Mesenchymal stem cell (in vitro differentiated cells and primary cell): ENCODE measurements at regions not wholly inside any gene's neighbourhood (a gene's known extent, or its start where the extent isn't known, plus 50 kb on each side); places are given as distances from the start of the nearest gene placed in this dataset.

ENCODE experiments used
- DNase-seq: peaks from one replicate; pipeline ENCODE4 v3.0.0-alpha.2; 2013
- H2AFZ ChIP-seq: one replicate; pipeline ENCODE4 v1.6.1; 2013; ENCODE audit warnings: low read depth, mild to moderate bottlenecking, control low read depth, inconsistent platforms, low read length, moderate library complexity
- H2AK5ac ChIP-seq: 2 replicates; pipeline ENCODE4 v1.6.1; 2013; ENCODE audit warnings: low read length, moderate library complexity, mild to moderate bottlenecking, inconsistent platforms; ENCODE audit not compliant: severe bottlenecking
- H2BK120ac ChIP-seq: one replicate; pipeline ENCODE4 v1.6.1; 2013; ENCODE audit warnings: low read depth, mild to moderate bottlenecking, inconsistent platforms, low read length, moderate library complexity
- H2BK12ac ChIP-seq, 2 experiments: one replicate each; pipeline ENCODE4 v1.6.1; 2013; ENCODE audit warnings: inconsistent platforms in 2 of 2, low read length in 2 of 2, mild to moderate bottlenecking in 2 of 2, moderate library complexity in 2 of 2, control low read depth in 1 of 2
- H2BK15ac ChIP-seq: one replicate; pipeline ENCODE4 v1.6.1; 2013; ENCODE audit warnings: mild to moderate bottlenecking, low read depth, inconsistent platforms; ENCODE audit not compliant: poor library complexity, severe bottlenecking
- H2BK5ac ChIP-seq: 2 replicates; pipeline ENCODE4 v1.6.1; 2013; ENCODE audit warnings: low read depth, mild to moderate bottlenecking, low read length, control low read depth, inconsistent platforms; ENCODE audit not compliant: poor library complexity, severe bottlenecking
- H3K14ac ChIP-seq, 2 experiments: one replicate each; pipeline ENCODE4 v1.6.1; 2013; ENCODE audit warnings: inconsistent platforms in 2 of 2, low read length in 2 of 2, control low read depth in 1 of 2, mild to moderate bottlenecking in 1 of 2, moderate library complexity in 1 of 2
- H3K18ac ChIP-seq, 2 experiments: one replicate each; pipeline ENCODE4 v1.6.1; 2013; ENCODE audit warnings: inconsistent platforms in 2 of 2, low read length in 2 of 2, control low read depth in 1 of 2, low read depth in 1 of 2, mild to moderate bottlenecking in 1 of 2
- H3K23ac ChIP-seq, 2 experiments: one replicate each; pipeline ENCODE4 v1.6.1; 2013; ENCODE audit warnings: inconsistent platforms in 2 of 2, low read length in 2 of 2, mild to moderate bottlenecking in 2 of 2, moderate library complexity in 2 of 2, control low read depth in 1 of 2
- H3K27ac ChIP-seq: 2 replicates; pipeline ENCODE4 v1.5.1; 2013; ENCODE audit warnings: mild to moderate bottlenecking, moderate library complexity, low read length, control low read depth, inconsistent platforms; ENCODE audit not compliant: poor library complexity, severe bottlenecking
- H3K27me3 ChIP-seq, 2 experiments: 2 replicates each; pipeline versions ENCODE4 v1.6.1 to v1.7.0; 2013; ENCODE audit warnings: low read length in 2 of 2, mild to moderate bottlenecking in 2 of 2, moderate library complexity in 2 of 2, control low read depth in 1 of 2, inconsistent platforms in 1 of 2; ENCODE audit not compliant: control insufficient read depth in 1 of 2, insufficient read depth in 1 of 2
- H3K36me3 ChIP-seq, 2 experiments: 2 replicates each; pipeline versions ENCODE4 v1.6.1 to v1.7.0; 2013; ENCODE audit warnings: low read length in 2 of 2, control low read depth in 1 of 2, inconsistent platforms in 1 of 2, low read depth in 1 of 2, mild to moderate bottlenecking in 1 of 2; ENCODE audit not compliant: insufficient read depth in 2 of 2, control insufficient read depth in 1 of 2
- H3K4ac ChIP-seq, 2 experiments: one replicate each; pipeline ENCODE4 v1.6.1; 2013; ENCODE audit warnings: inconsistent platforms in 2 of 2, low read length in 2 of 2, mild to moderate bottlenecking in 2 of 2, moderate library complexity in 2 of 2, control low read depth in 1 of 2, low read depth in 1 of 2
- H3K4me1 ChIP-seq: 2 replicates; pipeline ENCODE4 v1.6.1; 2013; ENCODE audit warnings: low read depth, low read length, control low read depth; ENCODE audit not compliant: control insufficient read depth, insufficient read depth
- H3K4me2 ChIP-seq: 2 replicates; pipeline ENCODE4 v1.6.1; 2013; ENCODE audit warnings: low read length, mild to moderate bottlenecking, inconsistent platforms; ENCODE audit not compliant: poor library complexity, severe bottlenecking
- H3K4me3 ChIP-seq, 2 experiments: 2 replicates each; pipeline versions ENCODE4 v1.5.1 to v1.7.0; 2013; ENCODE audit warnings: low read length in 2 of 2, mild to moderate bottlenecking in 2 of 2, control low read depth in 1 of 2, low read depth in 1 of 2; ENCODE audit not compliant: insufficient read depth in 1 of 2
- H3K79me1 ChIP-seq: replicated peaks from 2 replicates; pipeline ENCODE4 v1.6.1; 2013; ENCODE audit warnings: mild to moderate bottlenecking, control low read depth, low read length, inconsistent platforms; ENCODE audit not compliant: poor library complexity, severe bottlenecking
- H3K9ac ChIP-seq: 2 replicates; pipeline ENCODE4 v1.7.0; 2013; ENCODE audit warnings: mild to moderate bottlenecking, low read length, moderate library complexity
- H3K9me3 ChIP-seq: 2 replicates; pipeline ENCODE4 v1.7.0; 2013; ENCODE audit warnings: mild to moderate bottlenecking, low read length; ENCODE audit not compliant: control insufficient read depth
- H4K8ac ChIP-seq: one replicate; pipeline ENCODE4 v1.6.1; 2013; ENCODE audit warnings: inconsistent platforms, mild to moderate bottlenecking, low read length, moderate library complexity
- H4K91ac ChIP-seq: one replicate; pipeline ENCODE4 v1.6.1; 2013; ENCODE audit warnings: mild to moderate bottlenecking, low read length, inconsistent platforms
- WGBS: methylation state at CpG from one replicate; pipeline ENCODE4 v1.1.7; 2013; ENCODE audit warnings: mixed read lengths; 5-methylcytosine and 5-hydroxymethylcytosine counted together

DNA sequence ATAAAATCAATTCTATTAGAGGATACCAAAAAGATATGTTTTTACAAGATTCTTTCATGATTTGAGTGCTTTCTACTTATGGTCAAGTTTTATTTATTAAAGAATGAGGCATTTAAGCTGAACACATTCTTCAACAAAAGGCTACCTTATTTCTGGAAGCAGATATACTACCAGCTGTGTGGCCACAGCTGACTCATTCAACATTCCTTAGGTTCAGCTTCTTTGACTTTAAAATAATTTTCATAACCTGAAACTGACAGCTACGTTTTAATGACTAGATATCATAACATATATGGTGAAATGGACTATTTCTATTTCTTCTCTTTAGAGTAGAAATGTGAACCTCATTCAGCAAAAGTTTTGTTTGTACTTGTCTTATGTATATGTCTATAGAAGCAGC is 414.2 kb upstream of the SEMA3C start:
- no peak overlapping the region for H3K9ac ChIP-seq
- H3K27ac ChIP-seq = no peak overlapping the region
- no peaks in the 10 kb centered on the region for H3K36me3 ChIP-seq
- no peak overlapping the region for H2BK12ac ChIP-seq
- H3K79me1 ChIP-seq = no peaks in the 10 kb centered on the region
- H2BK5ac ChIP-seq = no peak overlapping the region
- no peak overlapping the region for H2BK120ac ChIP-seq
- no CpG with 5 or more reads among the region's 1 CpG for WGBS
- H3K18ac ChIP-seq = no peak overlapping the region
- H4K8ac ChIP-seq = no peak overlapping the region
- H2AK5ac ChIP-seq = no peak overlapping the region
- H3K27me3 ChIP-seq = no peaks in the 10 kb centered on the region
- H2BK15ac ChIP-seq = no peak overlapping the region
- H2AFZ ChIP-seq = no peak overlapping the region
- H3K4me3 ChIP-seq = no peak overlapping the region
- peak; percentile 18 for DNase-seq
- H3K4me1 ChIP-seq = peaks cover 2% of the 10 kb centered on the region
- H3K4me2 ChIP-seq = no peak overlapping the region
- H3K4ac ChIP-seq = no peak overlapping the region
- H3K14ac ChIP-seq = no peak overlapping the region
- no peaks in the 10 kb centered on the region for H3K9me3 ChIP-seq
- no peak overlapping the region for H4K91ac ChIP-seq
- no peak overlapping the region for H3K23ac ChIP-seq

- Histone ChIP-seq H2BK5ac (no peak overlapping the region), H3K9me3 (no peaks in the 10 kb centered on the region), H2AK5ac (no peak overlapping the region), H3K4me1 (peaks cover 2% of the 10 kb centered on the region), H3K14ac (no peak overlapping the region), H3K27me3 (no peaks in the 10 kb centered on the region), H2BK12ac (no peak overlapping the region), H3K27ac (peak overlapping the region; percentile 18), H3K18ac (no peak overlapping the region), H3K9ac (peak overlapping the region; percentile 20), H3K79me1 (no peaks in the 10 kb centered on the region), H3K23ac (no peak overlapping the region), H2BK120ac (no peak overlapping the region), H3K4me2 (no peak overlapping the region), H3K4ac (no peak overlapping the region), H3K36me3 (no peaks in the 10 kb centered on the region), H2AFZ (no peak overlapping the region), H4K8ac (no peak overlapping the region), H3K4me3 (no peak overlapping the region), H2BK15ac (no peak overlapping the region), H4K91ac (no peak overlapping the region)
- DNase-seq = no peak
- 80% methylated on average over 1 of the region's 1 CpG for WGBS
Observed at GRCh38 chr7:81331061-81332018, 412.5 kb upstream of the SEMA3C start.

DNA sequence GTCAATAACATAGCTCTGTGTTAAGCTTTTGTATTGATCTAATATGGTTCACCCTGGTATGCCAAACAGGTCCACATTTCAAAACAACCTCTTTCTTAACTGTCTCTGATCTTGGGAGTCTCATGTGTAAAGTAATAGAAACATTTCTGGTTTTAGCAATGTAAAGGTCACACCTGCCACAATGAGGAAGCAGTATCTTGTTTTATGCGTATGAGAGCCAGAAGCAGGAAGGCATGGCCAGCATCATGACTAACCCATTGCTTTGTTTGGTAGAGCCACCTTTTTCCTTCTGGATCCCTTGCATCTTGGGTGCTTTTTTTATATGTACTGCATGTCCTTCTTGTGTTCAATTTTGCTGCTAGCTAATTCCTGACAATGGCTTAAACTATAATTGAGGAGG is 411.3 kb upstream of the SEMA3C start:
- Histone ChIP-seq H3K79me1 (no peaks in the 10 kb centered on the region), H2AFZ (no peak overlapping the region), H3K23ac (no peak overlapping the region), H3K9ac (no peak overlapping the region), H3K4me1 (peaks cover 2% of the 10 kb centered on the region), H3K14ac (no peak overlapping the region), H2AK5ac (no peak overlapping the region), H3K18ac (no peak overlapping the region), H3K4me3 (no peak overlapping the region), H3K4me2 (no peak overlapping the region), H4K91ac (no peak overlapping the region), H2BK120ac (no peak overlapping the region), H3K36me3 (no peaks in the 10 kb centered on the region), H4K8ac (no peak overlapping the region), H2BK12ac (no peak overlapping the region), H3K27ac (no peak overlapping the region), H2BK15ac (no peak overlapping the region), H3K4ac (peak overlapping the region in 1 of 2 experiments; percentile 9), H3K27me3 (no peaks in the 10 kb centered on the region), H3K9me3 (no peaks in the 10 kb centered on the region), H2BK5ac (no peak overlapping the region)
- 100% methylated on average over 1 of the region's 1 CpG for WGBS
- DNase-seq = no peak

GRCh38 chr7:81327468-81328266 is 408.8 kb upstream of the SEMA3C start:
- Histone ChIP-seq H4K91ac (no peak overlapping the region), H2AFZ (no peak overlapping the region), H4K8ac (no peak overlapping the region), H2BK120ac (no peak overlapping the region), H3K4me3 (no peak overlapping the region), H2BK12ac (no peak overlapping the region), H3K36me3 (no peaks in the 10 kb centered on the region), H2AK5ac (no peak overlapping the region), H2BK5ac (no peak overlapping the region), H3K9ac (no peak overlapping the region), H3K4me1 (no peaks in the 10 kb centered on the region), H3K4ac (no peak overlapping the region), H3K79me1 (no peaks in the 10 kb centered on the region), H3K18ac (no peak overlapping the region), H3K27ac (no peak overlapping the region), H3K14ac (no peak overlapping the region), H3K4me2 (no peak overlapping the region), H3K23ac (no peak overlapping the region), H3K9me3 (no peaks in the 10 kb centered on the region), H3K27me3 (no peaks in the 10 kb centered on the region), H2BK15ac (no peak overlapping the region)
- no peak for DNase-seq
- WGBS = 34% methylated on average over 2 of the region's 4 CpGs
